22Rv1 (cell line): ENCODE measurements at regions not wholly inside any gene's neighbourhood (a gene's known extent, or its start where the extent isn't known, plus 50 kb on each side); places are given as distances from the start of the nearest gene placed in this dataset.

Experiments
- H3K27ac ChIP-seq: fragments of 450-650 bp; 2 replicates; pipeline ENCODE4 v1.5.1; 2017
- CTCF ChIP-seq: fragments of 450-650 bp; IDR thresholded peaks from 2 replicates; pipeline ENCODE4 v1.5.1; 2017; ENCODE audit warnings: mild to moderate bottlenecking
- ZFX ChIP-seq: fragments of 450-650 bp; IDR thresholded peaks from 2 replicates; pipeline ENCODE4 v1.6.1; 2017; ENCODE audit warnings: antibody characterized with exemption, borderline replicate concordance

GRCh38 chr7:124692425-124692824 lies 73.2 kb downstream of the GPR37 start:
- H3K27ac ChIP-seq, result no peak overlapping the region
- TF ChIP-seq ZFX (no peak), CTCF (no peak)

GRCh38 chr7:124690840-124691239 lies 74.8 kb downstream of the GPR37 start:
- TF ChIP-seq CTCF (no peak), ZFX (no peak)

GRCh38 chr7:124689931-124690330 lies 75.7 kb downstream of the GPR37 start:
- TF ChIP-seq ZFX (no peak), CTCF (no peak)
- no peak overlapping the region for H3K27ac ChIP-seq

More at GRCh38 chr7:124690840-124691239, 74.8 kb downstream of the GPR37 start:
- no peak overlapping the region for H3K27ac ChIP-seq

GRCh38 chr7:124689523-124689922 lies 76.1 kb downstream of the GPR37 start:
- TF ChIP-seq CTCF (no peak), ZFX (no peak)
- H3K27ac ChIP-seq, result no peak overlapping the region

- H3K27ac ChIP-seq, result no peak overlapping the region
- TF ChIP-seq ZFX (no peak), CTCF (no peak)
These were observed 76.6 kb downstream of the GPR37 start for GRCh38 chr7:124688991-124689390.

GRCh38 chr7:124686543-124687171 lies 78.9 kb downstream of the GPR37 start:
- no peak for TF ChIP-seq CTCF
- TF ChIP-seq ZFX, result no peak
- no peak overlapping the region for H3K27ac ChIP-seq

- TF ChIP-seq ZFX (no peak), CTCF (no peak)
These were observed 83.6 kb downstream of the GPR37 start for GRCh38 chr7:124681946-124682345.

More at GRCh38 chr7:124681946-124682345, 83.6 kb downstream of the GPR37 start:
- no peak overlapping the region for H3K27ac ChIP-seq
